IPS DF 6.9 (cell line): ENCODE measurements at regions not wholly inside any gene's neighbourhood (a gene's known extent, or its start where the extent isn't known, plus 50 kb on each side); places are given as distances from the start of the nearest gene placed in this dataset.

Experiments
- DNase-seq: peaks from one replicate; pipeline ENCODE4 v3.0.0-alpha.2; 2013; ENCODE audit warnings: low read depth, low spot score
- H3K27ac ChIP-seq: one replicate; pipeline ENCODE4 v1.5.1; 2013; ENCODE audit warnings: low read length, control low read depth
- H3K27me3 ChIP-seq: 2 replicates; pipeline ENCODE4 v1.6.1; 2013; ENCODE audit warnings: mild to moderate bottlenecking, low read length; ENCODE audit not compliant: control insufficient read depth, insufficient read depth
- H3K36me3 ChIP-seq: 2 replicates; pipeline ENCODE4 v1.6.1; 2013; ENCODE audit warnings: low read length; ENCODE audit not compliant: control insufficient read depth, insufficient read depth
- H3K4me1 ChIP-seq: 2 replicates; pipeline ENCODE4 v1.6.1; 2013; ENCODE audit warnings: low read length; ENCODE audit not compliant: control insufficient read depth, insufficient read depth
- H3K4me3 ChIP-seq: 2 replicates; pipeline ENCODE4 v1.5.1; 2013; ENCODE audit warnings: mild to moderate bottlenecking, low read length
- H3K9me3 ChIP-seq: 2 replicates; pipeline ENCODE4 v1.6.1; 2013; ENCODE audit warnings: low read length, inconsistent platforms; ENCODE audit not compliant: control insufficient read depth, insufficient read depth
- WGBS: extraction: QIAGEN DNeasy Blood & Tissue Kit; methylation state at CpG from one replicate; pipeline ENCODE4 v1.1.7; 2013; ENCODE audit warnings: mixed read lengths, missing lambda C conversion rate; ENCODE audit not compliant: insufficient read length, insufficient coverage; 5-methylcytosine and 5-hydroxymethylcytosine counted together

- no peaks in the 10 kb centered on the region for H3K36me3 ChIP-seq
- no peaks in the 10 kb centered on the region; the same call in 1 of the 2 replicates for H3K9me3 ChIP-seq
- no peak overlapping the region for H3K27ac ChIP-seq
- no peak overlapping the region for H3K4me3 ChIP-seq
- DNase-seq, result no peak
- no peaks in the 10 kb centered on the region for H3K27me3 ChIP-seq
- no CpG with 5 or more reads among the region's 2 CpGs for WGBS
- H3K4me1 ChIP-seq, result no peaks in the 10 kb centered on the region
Observed at GRCh38 chr1:168959382-168959781, 147.1 kb upstream of the ATP1B1 start.

GRCh38 chr1:168960114-168960513, 146.4 kb upstream of the ATP1B1 start:
- Histone ChIP-seq H3K9me3 (no peaks in the 10 kb centered on the region; the same call in 1 of the 2 replicates), H3K27ac (no peak overlapping the region), H3K27me3 (no peaks in the 10 kb centered on the region), H3K4me3 (no peak overlapping the region), H3K4me1 (no peaks in the 10 kb centered on the region), H3K36me3 (no peaks in the 10 kb centered on the region)
- no peak for DNase-seq
- WGBS, result 100% methylated on average over 1 of the region's 1 CpG

DNA sequence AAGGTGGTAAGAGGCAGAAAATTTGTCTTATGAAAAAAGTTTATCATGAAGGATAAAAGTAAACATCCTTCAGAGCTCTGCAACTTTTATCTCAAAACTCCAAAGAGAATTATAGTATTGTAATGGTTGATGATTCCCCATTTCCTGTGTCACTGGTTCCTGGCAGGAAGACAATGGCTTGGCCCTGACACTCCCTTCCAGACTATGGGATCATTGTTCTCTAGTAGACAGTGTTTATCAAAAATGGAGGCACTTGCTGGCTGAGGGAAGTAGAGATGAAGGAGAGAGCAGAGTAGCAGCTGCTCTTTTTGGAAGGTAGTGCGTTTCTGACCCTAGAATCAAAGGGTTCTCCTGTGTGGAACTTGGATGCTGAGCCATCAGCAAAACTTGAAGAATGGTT, 145.9 kb upstream of the ATP1B1 start:
- Histone ChIP-seq H3K27ac (no peak overlapping the region), H3K4me1 (no peaks in the 10 kb centered on the region), H3K27me3 (no peaks in the 10 kb centered on the region), H3K36me3 (no peaks in the 10 kb centered on the region), H3K4me3 (no peak overlapping the region), H3K9me3 (no peaks in the 10 kb centered on the region; the same call in 1 of the 2 replicates)
- DNase-seq, result no peak
- no CpG with 5 or more reads among the region's 1 CpG for WGBS

DNA sequence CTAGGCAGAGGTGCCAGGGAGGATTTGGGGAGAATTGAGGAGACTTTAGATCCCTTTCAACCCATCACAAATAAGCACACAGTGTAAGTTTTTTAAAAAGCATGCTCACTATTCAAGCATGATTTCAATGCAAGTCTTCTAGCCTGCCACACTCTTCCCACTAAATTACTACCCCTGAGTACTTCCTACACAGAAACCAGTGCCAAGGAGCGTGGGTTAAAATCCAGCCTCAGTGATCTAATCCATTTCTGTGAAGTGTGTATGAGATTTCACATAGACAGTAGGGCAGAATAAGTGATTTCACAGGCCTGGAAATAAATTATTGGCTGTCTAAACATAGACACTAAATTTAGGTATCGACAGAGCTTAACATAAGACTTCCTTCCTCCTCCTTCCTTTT, 142.9 kb upstream of the ATP1B1 start:
- no peaks in the 10 kb centered on the region for H3K4me1 ChIP-seq
- no peak for DNase-seq
- no peaks in the 10 kb centered on the region; the same call in 1 of the 2 replicates for H3K9me3 ChIP-seq
- no peak overlapping the region for H3K4me3 ChIP-seq
- WGBS, result no CpG with 5 or more reads among the region's 2 CpGs
- no peaks in the 10 kb centered on the region for H3K36me3 ChIP-seq
- no peak overlapping the region for H3K27ac ChIP-seq
- H3K27me3 ChIP-seq, result no peaks in the 10 kb centered on the region

- DNase-seq, result no peak
- Histone ChIP-seq H3K36me3 (no peaks in the 10 kb centered on the region), H3K4me1 (no peaks in the 10 kb centered on the region), H3K4me3 (no peak overlapping the region), H3K27me3 (no peaks in the 10 kb centered on the region), H3K9me3 (no peaks in the 10 kb centered on the region), H3K27ac (no peak overlapping the region)
- no CpG with 5 or more reads among the region's 3 CpGs for WGBS
Observed at GRCh38 chr1:168964478-168964877, 142.0 kb upstream of the ATP1B1 start.

DNA sequence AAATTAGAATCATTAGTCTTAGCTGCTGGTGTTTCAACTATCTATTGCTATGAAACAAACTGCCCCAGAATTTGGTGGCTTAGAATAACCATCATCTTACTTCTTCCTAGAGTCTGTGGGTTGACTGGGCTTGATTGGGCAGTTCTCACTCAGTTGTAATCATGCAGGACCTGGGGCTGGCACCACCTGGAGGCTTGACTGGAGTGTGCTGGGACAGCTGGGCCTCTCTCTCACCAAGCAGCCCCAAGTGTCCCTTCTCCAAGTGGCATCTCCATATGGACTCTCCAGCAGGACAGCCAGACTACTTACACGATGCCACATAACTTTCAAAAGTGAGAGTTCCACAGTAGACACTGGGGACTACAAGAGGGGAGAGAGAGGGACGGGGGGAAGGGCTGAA, 140.3 kb upstream of the ATP1B1 start:
- Histone ChIP-seq H3K4me1 (peaks cover 2% of the 10 kb centered on the region; the same call in 1 of the 2 replicates), H3K4me3 (no peak overlapping the region), H3K36me3 (no peaks in the 10 kb centered on the region), H3K9me3 (no peaks in the 10 kb centered on the region), H3K27me3 (no peaks in the 10 kb centered on the region), H3K27ac (no peak overlapping the region)
- DNase-seq, result no peak
- WGBS, result no CpG with 5 or more reads among the region's 2 CpGs

DNA sequence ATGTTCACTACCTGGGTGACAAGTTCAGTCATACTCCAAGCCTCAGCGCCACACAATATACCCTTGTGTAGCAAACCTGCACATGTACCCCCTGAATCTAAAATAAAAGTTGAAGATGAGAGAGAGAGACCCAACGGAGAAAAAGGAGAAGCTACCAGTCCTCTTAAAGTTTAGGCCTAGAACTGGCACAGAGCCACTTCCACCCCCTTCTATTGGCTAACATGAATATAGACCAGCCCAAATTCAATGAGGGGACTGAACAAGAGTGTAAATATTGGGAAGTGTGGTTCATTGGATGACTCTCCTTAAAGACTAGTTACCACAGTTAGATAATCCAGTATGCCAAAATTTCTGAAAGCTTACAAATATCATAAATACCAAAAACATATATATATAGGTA, 139.9 kb upstream of the ATP1B1 start:
- peaks cover 2% of the 10 kb centered on the region; the same call in 1 of the 2 replicates for H3K4me1 ChIP-seq
- no peaks in the 10 kb centered on the region for H3K27me3 ChIP-seq
- H3K9me3 ChIP-seq, result no peaks in the 10 kb centered on the region
- H3K27ac ChIP-seq, result no peak overlapping the region
- WGBS, result no CpG with 5 or more reads among the region's 2 CpGs
- no peak overlapping the region for H3K4me3 ChIP-seq
- no peak for DNase-seq
- no peaks in the 10 kb centered on the region for H3K36me3 ChIP-seq

DNA sequence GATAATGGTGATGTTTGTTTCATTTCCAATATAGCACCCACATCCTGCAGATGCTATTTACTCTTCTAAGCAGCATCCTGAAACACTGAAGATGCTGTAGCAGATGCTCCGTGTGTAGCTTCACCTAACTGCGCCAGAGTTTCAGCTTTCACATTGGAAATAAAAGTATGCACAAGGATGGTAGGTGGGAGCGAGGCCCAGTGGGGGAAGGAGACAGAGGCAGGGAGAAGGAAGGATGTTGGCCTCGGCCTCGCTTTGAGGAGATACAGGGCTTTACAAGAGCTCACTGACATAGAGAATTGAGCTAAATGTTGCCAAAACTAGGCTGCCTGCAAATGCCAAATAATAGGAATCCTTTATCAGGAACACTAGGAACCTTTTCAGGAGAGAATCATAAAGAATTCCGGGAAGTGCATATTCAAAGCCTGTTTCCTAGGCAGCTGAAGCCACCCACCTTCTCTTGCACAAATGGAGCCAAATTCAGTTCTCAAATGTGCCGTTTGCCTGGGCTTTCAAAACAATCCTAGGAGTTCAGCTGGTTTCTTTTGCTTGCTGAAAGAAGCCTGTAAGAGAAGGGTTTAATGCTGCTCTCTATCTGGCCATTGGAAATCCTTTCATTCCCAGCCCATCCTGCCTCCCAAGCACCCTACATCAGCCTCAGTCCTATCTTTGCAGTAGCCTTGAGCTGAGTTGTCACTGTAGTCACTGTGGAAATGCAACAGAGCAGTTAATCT, 135.4 kb upstream of the ATP1B1 start:
- Histone ChIP-seq H3K4me1 (peaks cover 2% of the 10 kb centered on the region; the same call in 1 of the 2 replicates), H3K9me3 (no peaks in the 10 kb centered on the region), H3K36me3 (no peaks in the 10 kb centered on the region), H3K27ac (no peak overlapping the region), H3K27me3 (no peaks in the 10 kb centered on the region), H3K4me3 (no peak overlapping the region)
- no CpG with 5 or more reads among the region's 7 CpGs for WGBS
- no peak for DNase-seq

GRCh38 chr1:168972225-168972624, 134.3 kb upstream of the ATP1B1 start:
- no peaks in the 10 kb centered on the region for H3K27me3 ChIP-seq
- no peaks in the 10 kb centered on the region for H3K36me3 ChIP-seq
- no peak overlapping the region for H3K4me3 ChIP-seq
- no peak for DNase-seq
- no peak overlapping the region for H3K27ac ChIP-seq
- no CpG with 5 or more reads among the region's 4 CpGs for WGBS
- no peaks in the 10 kb centered on the region for H3K9me3 ChIP-seq
- H3K4me1 ChIP-seq, result peaks cover 2% of the 10 kb centered on the region; the same call in 1 of the 2 replicates

GRCh38 chr1:168972887-168973286, 133.6 kb upstream of the ATP1B1 start:
- DNase-seq, result no peak

DNA sequence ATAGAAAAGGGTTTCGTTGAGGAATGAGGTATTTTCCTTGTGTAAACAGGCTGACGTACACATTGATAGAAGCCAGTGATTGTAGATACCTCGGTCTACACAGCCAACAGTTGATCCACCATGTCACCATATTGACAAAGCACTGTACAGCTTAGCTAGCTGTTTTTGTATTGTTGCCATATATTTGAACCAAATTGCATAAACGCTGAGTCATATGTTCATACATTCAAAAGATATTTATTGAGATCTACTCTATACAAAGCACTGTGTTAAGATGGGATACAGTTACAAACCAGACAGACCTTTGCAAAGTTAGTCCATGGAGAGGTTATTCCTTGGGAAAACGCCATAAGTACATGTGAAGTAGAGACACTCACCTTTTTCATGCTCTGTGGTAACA, 132.4 kb upstream of the ATP1B1 start:
- H3K27ac ChIP-seq, result no peak overlapping the region
- DNase-seq, result no peak
- no CpG with 5 or more reads among the region's 5 CpGs for WGBS

More at GRCh38 chr1:168972887-168973286, 133.6 kb upstream of the ATP1B1 start:
- Histone ChIP-seq H3K4me1 (peaks cover 2% of the 10 kb centered on the region; the same call in 1 of the 2 replicates), H3K27me3 (no peaks in the 10 kb centered on the region), H3K9me3 (no peaks in the 10 kb centered on the region), H3K36me3 (no peaks in the 10 kb centered on the region), H3K4me3 (no peak overlapping the region), H3K27ac (no peak overlapping the region)
- WGBS, result no CpG with 5 or more reads among the region's 2 CpGs

More for the DNA sequence above, 132.4 kb upstream of the ATP1B1 start:
- Histone ChIP-seq H3K27me3 (no peaks in the 10 kb centered on the region), H3K4me1 (peaks cover 2% of the 10 kb centered on the region; the same call in 1 of the 2 replicates), H3K4me3 (no peak overlapping the region), H3K36me3 (no peaks in the 10 kb centered on the region), H3K9me3 (no peaks in the 10 kb centered on the region)
